ENCODE measurements at regions not wholly inside any gene's neighbourhood (a gene's known extent, or its start where the extent isn't known, plus 50 kb on each side); places are given as distances from the start of the nearest gene placed in this dataset.

GRCh38 chr3:72178463-72179106 lies 393.6 kb upstream of the PROK2 start:
- in situ Hi-C loops (cut with HindIII; ENCODE audit: low sequenced_read_pairs), result loop anchor here (5.0 kb wide), 1 partner anchor 34 kb away; no protein-coding TSS in a partner anchor
- DNase-seq (ENCODE audit: low read depth), result no peak
- no peak overlapping the region for H3K4me3 ChIP-seq (ENCODE audit: low read depth, low read length)
- TF ChIP-seq, protein P1, sequence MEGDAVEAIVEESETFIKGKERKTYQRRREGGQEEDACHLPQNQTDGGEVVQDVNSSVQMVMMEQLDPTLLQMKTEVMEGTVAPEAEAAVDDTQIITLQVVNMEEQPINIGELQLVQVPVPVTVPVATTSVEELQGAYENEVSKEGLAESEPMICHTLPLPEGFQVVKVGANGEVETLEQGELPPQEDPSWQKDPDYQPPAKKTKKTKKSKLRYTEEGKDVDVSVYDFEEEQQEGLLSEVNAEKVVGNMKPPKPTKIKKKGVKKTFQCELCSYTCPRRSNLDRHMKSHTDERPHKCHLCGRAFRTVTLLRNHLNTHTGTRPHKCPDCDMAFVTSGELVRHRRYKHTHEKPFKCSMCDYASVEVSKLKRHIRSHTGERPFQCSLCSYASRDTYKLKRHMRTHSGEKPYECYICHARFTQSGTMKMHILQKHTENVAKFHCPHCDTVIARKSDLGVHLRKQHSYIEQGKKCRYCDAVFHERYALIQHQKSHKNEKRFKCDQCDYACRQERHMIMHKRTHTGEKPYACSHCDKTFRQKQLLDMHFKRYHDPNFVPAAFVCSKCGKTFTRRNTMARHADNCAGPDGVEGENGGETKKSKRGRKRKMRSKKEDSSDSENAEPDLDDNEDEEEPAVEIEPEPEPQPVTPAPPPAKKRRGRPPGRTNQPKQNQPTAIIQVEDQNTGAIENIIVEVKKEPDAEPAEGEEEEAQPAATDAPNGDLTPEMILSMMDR (IDR thresholded peaks at IDR 0.05; ENCODE audit: low read depth, low read length, missing control alignments), result no peak

- no peak for DNase-seq (ENCODE audit: low read depth)
- TF ChIP-seq, protein P1 (IDR thresholded peaks at IDR 0.05; ENCODE audit: low read depth, low read length, missing control alignments), result no peak
- in situ Hi-C loops (cut with HindIII; ENCODE audit: low sequenced_read_pairs), result loop anchor here (5.0 kb wide), 1 partner anchor 35 kb away; no protein-coding TSS in a partner anchor
- no peak overlapping the region for H3K4me3 ChIP-seq (ENCODE audit: low read depth, low read length)
Observed at GRCh38 chr3:72177075-72178050, 392.4 kb upstream of the PROK2 start.

DNA sequence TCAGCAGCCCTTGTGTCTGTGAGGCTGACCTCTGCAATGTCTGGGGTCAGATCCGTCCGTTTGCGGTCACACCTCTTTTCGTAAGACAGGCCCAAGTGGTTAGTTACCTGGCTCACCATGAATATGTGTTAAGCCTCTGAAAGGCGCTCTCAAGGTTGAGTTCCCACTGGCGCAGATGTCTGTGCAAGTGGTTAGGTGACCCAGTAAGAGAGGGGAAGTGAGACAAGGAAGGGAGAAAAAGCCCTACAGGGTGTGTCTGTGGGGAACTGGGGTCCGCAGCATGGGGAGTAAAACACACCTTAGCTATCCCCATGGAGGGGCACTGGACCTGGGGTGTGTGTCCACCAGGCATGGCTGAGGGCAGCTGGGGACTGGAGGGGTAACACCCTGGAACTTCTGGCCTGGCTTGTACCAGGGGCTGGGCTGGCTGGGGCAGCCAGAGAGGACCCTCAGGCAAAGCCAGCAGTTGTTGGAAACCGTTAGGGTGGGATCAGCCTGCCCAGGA lies 391.6 kb upstream of the PROK2 start:
- no peak for DNase-seq (ENCODE audit: low read depth)
- no peak overlapping the region for H3K4me3 ChIP-seq (ENCODE audit: low read depth, low read length)
- in situ Hi-C loops (cut with HindIII; ENCODE audit: low sequenced_read_pairs), result loop anchor here (5.0 kb wide), 1 partner anchor 36 kb away; no protein-coding TSS in a partner anchor
- TF ChIP-seq, protein P1 (IDR thresholded peaks at IDR 0.05; ENCODE audit: low read depth, low read length, missing control alignments), result no peak

GRCh38 chr3:72175296-72175858 lies 390.4 kb upstream of the PROK2 start:
- no peak for DNase-seq (ENCODE audit: low read depth)
- in situ Hi-C loops (cut with HindIII; ENCODE audit: low sequenced_read_pairs), result loop anchor here (5.0 kb wide), 1 partner anchor 37 kb away; no protein-coding TSS in a partner anchor
- no peak overlapping the region for H3K4me3 ChIP-seq (ENCODE audit: low read depth, low read length)
- TF ChIP-seq, protein P1 (IDR thresholded peaks at IDR 0.05; ENCODE audit: low read depth, low read length, missing control alignments), result no peak

DNA sequence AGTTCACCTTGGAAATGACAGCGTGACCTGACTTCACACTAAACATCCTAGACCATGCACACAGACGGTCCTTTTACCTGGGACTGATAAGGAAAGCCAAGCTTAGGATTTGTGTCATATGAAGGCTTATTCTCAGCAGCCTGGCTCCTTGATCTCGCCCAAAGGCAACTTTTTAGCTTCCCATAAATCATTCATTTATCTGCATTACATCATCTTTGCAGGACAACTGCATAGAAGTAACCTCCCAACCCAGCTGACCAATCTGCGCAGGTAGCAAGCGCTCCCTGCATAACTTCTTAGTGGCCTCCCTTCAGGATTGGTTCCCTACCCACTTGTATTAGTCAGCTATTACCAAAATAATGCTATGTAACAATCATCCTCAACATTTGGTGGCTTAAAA lies 389.9 kb upstream of the PROK2 start:
- in situ Hi-C loops (cut with HindIII; ENCODE audit: low sequenced_read_pairs), result loop anchor here (5.0 kb wide), 1 partner anchor 37 kb away; no protein-coding TSS in a partner anchor
- H3K4me3 ChIP-seq (ENCODE audit: low read depth, low read length), result no peak overlapping the region
- DNase-seq (ENCODE audit: low read depth), result no peak
- TF ChIP-seq, protein P1 (IDR thresholded peaks at IDR 0.05; ENCODE audit: low read depth, low read length, missing control alignments), result no peak

- no peak overlapping the region for H3K4me3 ChIP-seq (ENCODE audit: low read depth, low read length)
- in situ Hi-C loops (cut with HindIII; ENCODE audit: low sequenced_read_pairs), result no loop called here
- TF ChIP-seq, protein P1 (IDR thresholded peaks at IDR 0.05; ENCODE audit: low read depth, low read length, missing control alignments), result no peak
- DNase-seq (ENCODE audit: low read depth), result no peak
Observed at GRCh38 chr3:72174040-72174439, 389.1 kb upstream of the PROK2 start.
